GM18909 (cell line): ENCODE measurements at regions not wholly inside any gene's neighbourhood (a gene's known extent, or its start where the extent isn't known, plus 50 kb on each side); places are given as distances from the start of the nearest gene placed in this dataset.
"Not testable (repeated sequence)": the region's sequence is repeated elsewhere in the genome, so short reads cannot be mapped to it uniquely, and the experiment has no call there.

ENCODE experiments used
- ATAC-seq: cut with Tn5 transposase; IDR thresholded peaks from one replicate; pipeline ENCODE4 v1.9.1; 2021; ENCODE audit warnings: mild to moderate bottlenecking; ENCODE audit not compliant: unreplicated experiment, poor library complexity

- ATAC-seq = not testable (repeated sequence)
Measured at GRCh38 chr4:68720723-68721122, 50.3 kb upstream of the UGT2B15 start.

- ATAC-seq = no peak
Measured at GRCh38 chr4:68724426-68724825, 54.0 kb upstream of the UGT2B15 start.

DNA sequence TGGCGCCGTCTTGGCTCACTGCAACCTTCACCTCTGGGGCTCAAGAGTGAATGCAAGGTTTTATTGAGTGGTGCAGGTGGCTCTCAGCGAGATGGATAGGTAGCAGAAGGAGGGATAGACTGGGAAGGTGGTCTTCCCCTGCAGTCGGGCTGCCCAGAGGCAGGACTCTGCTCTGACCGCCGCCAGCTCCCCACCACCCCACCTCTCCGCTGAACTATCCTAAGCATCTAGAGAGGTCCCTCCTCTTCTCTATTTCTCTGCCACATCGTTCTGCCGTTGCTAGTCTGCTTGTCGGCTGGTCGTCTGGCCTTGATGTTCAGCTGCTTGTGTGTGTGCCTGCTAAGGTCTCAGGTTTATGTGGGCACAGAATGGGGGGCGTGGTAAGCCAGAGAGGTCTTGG, 54.5 kb upstream of the UGT2B15 start:
- ATAC-seq = no peak

DNA sequence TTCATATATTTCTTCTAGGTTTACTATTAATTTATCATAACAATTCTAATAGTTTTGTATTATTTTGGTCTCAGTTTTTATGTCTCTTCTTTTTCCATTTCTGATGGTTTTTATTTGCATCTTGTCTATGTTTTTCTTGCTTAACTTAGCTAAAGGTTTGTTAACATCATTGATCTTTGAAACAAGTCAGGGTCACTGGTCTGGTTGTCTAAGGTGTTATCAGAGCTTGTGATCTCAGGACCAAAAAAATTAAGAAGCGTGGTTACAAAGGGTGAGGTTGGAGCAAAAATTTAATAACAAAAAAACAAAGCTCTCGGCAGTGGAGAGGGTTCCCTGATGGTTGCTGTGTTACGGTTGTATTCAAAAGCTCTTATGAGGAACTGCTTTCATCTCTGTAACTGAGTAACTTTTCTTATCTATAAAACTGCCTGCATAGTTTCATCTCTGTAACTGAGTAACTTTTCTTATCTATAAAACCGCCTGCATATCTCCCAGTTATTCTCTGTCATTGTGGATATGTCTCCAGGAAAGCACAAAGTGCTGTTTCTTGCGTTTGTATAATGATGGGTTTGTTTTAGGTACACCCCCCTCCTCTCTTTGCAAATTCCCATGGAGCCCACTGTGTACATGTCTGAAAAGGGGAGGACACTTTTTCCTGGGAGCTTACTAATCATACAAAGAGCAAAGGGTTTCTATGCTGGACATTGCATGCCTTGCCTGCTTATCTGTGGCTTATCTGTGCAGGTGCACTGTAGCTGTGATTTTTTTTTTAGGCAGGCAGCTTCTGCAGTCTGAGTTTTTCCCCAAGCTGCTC, 62.4 kb upstream of the UGT2B15 start:
- peak; percentile 93 for ATAC-seq

DNA sequence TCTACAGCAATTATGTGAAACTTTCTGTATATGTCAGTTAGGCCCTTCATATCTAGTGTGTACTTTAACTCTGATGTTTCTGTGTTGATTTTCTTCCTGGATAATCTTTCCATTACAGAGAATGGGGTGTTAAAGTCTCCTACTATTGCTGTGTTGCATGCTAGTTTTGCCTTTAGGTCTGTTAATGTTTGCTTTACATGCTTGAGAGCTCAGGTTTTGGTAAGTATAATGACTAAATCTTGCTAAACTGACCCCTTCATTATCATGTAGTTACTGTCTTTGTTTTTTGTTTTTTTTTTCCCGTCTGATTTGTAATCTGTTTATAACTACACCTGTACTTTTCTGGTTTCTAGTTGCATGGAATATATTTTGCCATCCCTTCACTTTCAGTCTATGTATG, 63.6 kb upstream of the UGT2B15 start:
- peak; percentile 71 for ATAC-seq

DNA sequence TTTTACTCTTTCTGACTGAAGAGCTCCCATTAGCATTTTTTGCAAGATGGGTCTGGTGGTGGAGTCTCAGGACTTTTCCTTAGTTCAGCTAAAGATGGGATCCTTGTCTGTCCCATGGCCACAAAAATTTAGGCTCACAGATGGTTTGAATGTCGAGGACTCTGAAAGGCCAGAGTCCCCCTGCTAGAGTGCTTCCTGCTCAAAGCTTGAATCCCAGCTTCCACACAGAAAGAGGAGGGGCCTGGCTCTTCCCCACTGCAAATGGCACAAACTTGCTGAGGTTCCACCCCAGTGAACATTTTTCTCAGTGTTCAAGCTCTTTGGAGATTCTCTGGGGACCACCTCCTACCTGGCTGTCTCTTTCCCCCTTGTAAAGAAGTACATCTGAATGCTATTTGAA, 64.7 kb upstream of the UGT2B15 start:
- no peak for ATAC-seq

DNA sequence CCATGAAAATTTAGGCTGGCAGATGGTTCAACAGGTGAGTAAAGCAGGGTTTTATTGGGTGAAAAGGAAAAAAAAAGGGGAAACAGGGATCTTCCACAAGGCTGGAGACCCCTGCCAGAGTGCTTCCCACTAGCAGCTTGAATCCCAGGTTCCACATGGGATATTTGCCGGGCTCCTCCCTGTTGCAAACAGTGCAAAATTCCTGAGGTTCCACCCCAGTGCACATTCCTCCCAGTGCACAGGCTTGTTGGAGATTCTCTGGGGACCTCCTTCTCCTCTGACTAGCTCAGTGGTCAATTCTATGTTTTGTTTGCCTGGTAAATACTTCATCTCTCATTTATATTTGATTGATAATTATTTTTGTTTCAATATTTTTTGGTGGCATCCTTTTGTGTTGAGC, 66.4 kb upstream of the UGT2B15 start:
- no peak for ATAC-seq

GRCh38 chr4:68738036-68738435, 67.6 kb upstream of the UGT2B15 start:
- ATAC-seq = no peak

DNA sequence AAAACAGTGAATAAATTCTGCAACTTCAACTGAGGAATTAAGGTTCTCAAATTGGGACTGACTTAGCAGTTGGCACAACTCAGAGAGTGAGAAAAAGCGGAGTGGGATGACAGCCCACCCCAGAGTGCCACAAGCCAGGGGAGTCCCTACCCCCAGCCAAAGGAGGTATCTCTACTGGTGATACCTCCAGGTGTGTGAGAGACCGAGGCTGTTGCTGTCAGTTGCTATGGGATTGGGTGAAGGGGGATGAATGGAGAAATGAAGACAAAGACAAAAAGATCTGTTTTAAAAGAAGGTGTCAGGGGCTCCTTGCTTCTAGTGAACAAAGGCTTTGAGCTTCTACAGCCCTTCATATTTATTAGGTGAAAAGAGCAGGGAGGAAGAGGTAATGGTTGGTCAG, 71.4 kb upstream of the UGT2B10 start:
- no peak for ATAC-seq

DNA sequence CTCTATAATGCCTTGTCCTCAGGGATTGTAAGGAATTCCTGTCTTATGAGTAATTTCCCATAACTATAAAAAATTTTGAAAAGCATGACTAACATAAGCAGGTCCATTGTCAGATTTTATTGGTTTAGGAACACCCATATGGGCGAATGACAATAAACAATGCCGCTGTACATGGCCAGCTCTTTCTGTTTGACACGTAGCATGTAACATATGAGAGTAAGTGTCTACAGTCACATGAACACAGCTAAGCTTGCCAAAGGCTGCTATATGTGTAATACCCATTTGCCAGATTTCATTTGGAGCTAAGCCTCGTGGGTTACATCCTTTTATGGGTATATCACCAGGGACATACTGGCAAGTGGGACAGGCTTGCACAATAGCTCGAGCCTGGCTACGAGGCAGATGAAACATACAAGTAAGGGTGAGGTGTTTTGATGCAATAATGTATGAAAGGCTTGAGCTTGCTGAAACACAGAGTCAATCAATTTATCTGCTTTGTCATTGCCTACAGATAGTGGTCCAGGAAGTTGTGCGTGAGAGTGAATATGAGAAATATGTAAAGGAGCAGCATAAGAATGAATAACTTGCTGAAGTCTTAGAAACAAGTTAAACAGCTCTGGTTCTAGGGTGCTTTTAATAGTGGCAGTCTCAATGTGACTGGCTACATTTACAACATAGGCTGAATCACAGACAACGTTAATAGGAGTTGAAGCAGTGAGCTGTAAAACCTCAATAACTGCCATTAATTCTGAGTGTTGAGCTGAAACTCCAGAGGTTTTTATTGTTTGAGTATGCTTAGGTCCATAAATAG, 67.4 kb upstream of the UGT2B10 start:
- no peak for ATAC-seq

- no peak for ATAC-seq
Measured at GRCh38 chr4:68750555-68750954, 65.2 kb upstream of the UGT2B10 start.

- ATAC-seq = no peak
Measured at GRCh38 chr4:68751138-68751537, 64.7 kb upstream of the UGT2B10 start.

DNA sequence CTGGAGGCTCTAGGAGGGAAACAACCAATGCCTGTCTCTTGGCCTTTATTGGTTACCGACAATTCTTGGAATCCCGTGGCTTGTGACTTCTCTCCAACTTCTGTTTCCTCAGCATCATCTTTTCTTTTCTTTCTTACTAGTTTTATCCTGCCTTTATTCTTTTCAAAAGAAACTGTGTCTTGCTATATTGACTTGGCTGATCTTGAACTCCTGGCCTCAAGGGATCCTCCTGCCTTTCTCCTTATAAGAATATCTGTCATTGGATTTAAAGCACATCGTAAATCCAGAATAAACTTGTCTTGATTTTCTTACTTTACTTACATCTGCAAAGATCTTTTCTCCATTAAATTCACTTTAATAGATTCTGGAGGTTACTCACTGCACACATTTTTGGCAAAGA, 49.9 kb upstream of the UGT2B10 start:
- no peak for ATAC-seq
